Vagina (tissue), 2 donors: ENCODE measurements at regions not wholly inside any gene's neighbourhood (a gene's known extent, or its start where the extent isn't known, plus 50 kb on each side); places are given as distances from the start of the nearest gene placed in this dataset.

Experiments
- POLR2A ChIP-seq, 2 donors: fragments of 450-650 bp; IDR thresholded peaks; one replicate each; pipeline ENCODE4 v1.6.1; 2017; ENCODE audit warnings: antibody characterized with exemption in 2 of 2, mild to moderate bottlenecking in 2 of 2, moderate library complexity in 2 of 2
- POLR2AphosphoS5 ChIP-seq, 2 donors: sonication (generic); formaldehyde crosslinking; IDR thresholded peaks; one replicate each; pipeline ENCODE4 v1.9.0; 2017; ENCODE audit warnings: antibody characterized with exemption in 2 of 2, mild to moderate bottlenecking in 2 of 2, low read depth in 1 of 2; ENCODE audit not compliant: insufficient read depth in 1 of 2
- TF ChIP-seq, protein P1 (sequence below), 3 experiments: fragments of 450-650 bp in 2 of 3; fragments of 200-600 bp in 1 of 3; sonication (generic) in 1 of 3; IDR thresholded peaks; one replicate each; pipeline ENCODE4 v1.5.1; 2017 to 2019; ENCODE audit warnings: antibody characterized with exemption in 3 of 3, mild to moderate bottlenecking in 2 of 3, moderate library complexity in 2 of 3

DNA sequence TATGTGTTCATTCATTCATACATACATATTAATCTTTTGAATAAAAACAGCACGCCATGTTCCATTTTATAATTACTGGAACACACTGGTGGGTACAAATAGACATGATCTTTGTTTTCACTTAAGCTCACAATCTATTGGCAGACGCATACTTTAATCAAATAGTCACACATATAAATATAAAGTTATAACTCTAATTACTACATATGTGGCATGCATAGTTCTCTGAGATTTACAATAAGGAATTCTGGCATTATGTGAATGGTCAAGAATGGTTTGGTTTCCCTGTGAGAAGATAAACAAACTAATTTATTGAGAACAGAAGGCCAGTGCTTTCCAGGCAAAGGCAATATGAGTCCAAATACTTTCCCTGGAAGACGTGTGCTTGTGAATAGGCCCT lies 576.2 kb downstream of the CDH8 start:
- TF ChIP-seq, protein P1, sequence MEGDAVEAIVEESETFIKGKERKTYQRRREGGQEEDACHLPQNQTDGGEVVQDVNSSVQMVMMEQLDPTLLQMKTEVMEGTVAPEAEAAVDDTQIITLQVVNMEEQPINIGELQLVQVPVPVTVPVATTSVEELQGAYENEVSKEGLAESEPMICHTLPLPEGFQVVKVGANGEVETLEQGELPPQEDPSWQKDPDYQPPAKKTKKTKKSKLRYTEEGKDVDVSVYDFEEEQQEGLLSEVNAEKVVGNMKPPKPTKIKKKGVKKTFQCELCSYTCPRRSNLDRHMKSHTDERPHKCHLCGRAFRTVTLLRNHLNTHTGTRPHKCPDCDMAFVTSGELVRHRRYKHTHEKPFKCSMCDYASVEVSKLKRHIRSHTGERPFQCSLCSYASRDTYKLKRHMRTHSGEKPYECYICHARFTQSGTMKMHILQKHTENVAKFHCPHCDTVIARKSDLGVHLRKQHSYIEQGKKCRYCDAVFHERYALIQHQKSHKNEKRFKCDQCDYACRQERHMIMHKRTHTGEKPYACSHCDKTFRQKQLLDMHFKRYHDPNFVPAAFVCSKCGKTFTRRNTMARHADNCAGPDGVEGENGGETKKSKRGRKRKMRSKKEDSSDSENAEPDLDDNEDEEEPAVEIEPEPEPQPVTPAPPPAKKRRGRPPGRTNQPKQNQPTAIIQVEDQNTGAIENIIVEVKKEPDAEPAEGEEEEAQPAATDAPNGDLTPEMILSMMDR (IDR thresholded peaks at IDR 0.05): no peak
- TF ChIP-seq POLR2A (IDR thresholded peaks at IDR 0.05) (no peak), POLR2AphosphoS5 (IDR thresholded peaks at IDR 0.05; ENCODE audit: insufficient read depth in 1 of 2, low read depth in 1 of 2) (no peak)
